GM13976 (cell line): ENCODE measurements at regions not wholly inside any gene's neighbourhood (a gene's known extent, or its start where the extent isn't known, plus 50 kb on each side); places are given as distances from the start of the nearest gene placed in this dataset.
"Not testable (repeated sequence)": the region's sequence is repeated elsewhere in the genome, so short reads cannot be mapped to it uniquely, and the experiment has no call there.

Experiments
- DNase-seq: peaks from one replicate; pipeline ENCODE4 v3.0.0; 2012; ENCODE audit warnings: low spot score
- CTCF ChIP-seq: IDR thresholded peaks from 2 replicates; pipeline ENCODE4 v1.5.1; 2012; ENCODE audit warnings: borderline replicate concordance, mild to moderate bottlenecking; ENCODE audit not compliant: insufficient read depth; ENCODE audit errors: extremely low read depth, missing control alignments, control extremely low read depth
- in situ Hi-C: fragments of 300-500 bp; cut with MboI; formaldehyde crosslinking; loops from one replicate; pipeline ENCODE4 v1.12.0; 2022; ENCODE audit warnings: low sequenced_read_pairs, mixed read lengths, inconsistent platforms; ENCODE audit not compliant: unreplicated experiment

GRCh38 chr5:124034083-124034700 is 522.2 kb downstream of the CSNK1G3 start:
- in situ Hi-C loops = no loop called here
- TF ChIP-seq CTCF = no peak
- DNase-seq = no peak

GRCh38 chr5:124030043-124030491 is 518.1 kb downstream of the CSNK1G3 start:
- TF ChIP-seq CTCF = no peak
- in situ Hi-C loops = no loop called here
- no peak for DNase-seq

GRCh38 chr5:124027441-124027840 is 515.5 kb downstream of the CSNK1G3 start:
- no peak for DNase-seq
- TF ChIP-seq CTCF = no peak
- in situ Hi-C loops = no loop called here

GRCh38 chr5:124025306-124025845 is 513.4 kb downstream of the CSNK1G3 start:
- in situ Hi-C loops = no loop called here
- DNase-seq = no peak

GRCh38 chr5:124022966-124023365 is 511.0 kb downstream of the CSNK1G3 start:
- no peak for TF ChIP-seq CTCF
- DNase-seq = no peak
- in situ Hi-C loops = no loop called here

More at GRCh38 chr5:124025306-124025845, 513.4 kb downstream of the CSNK1G3 start:
- TF ChIP-seq CTCF = no peak

GRCh38 chr5:124021776-124022175 is 509.8 kb downstream of the CSNK1G3 start:
- no peak for DNase-seq
- in situ Hi-C loops = no loop called here
- no peak for TF ChIP-seq CTCF

GRCh38 chr5:124021066-124021641 is 509.2 kb downstream of the CSNK1G3 start:
- in situ Hi-C loops = no loop called here
- DNase-seq = no peak
- TF ChIP-seq CTCF = no peak

GRCh38 chr5:124017321-124017720 is 505.3 kb downstream of the CSNK1G3 start:
- DNase-seq, in situ Hi-C loops: not testable (repeated sequence)
